Stimulated activated naive B cell treated with anti-CD40 and anti-IgM and Interleukin-4, amounts not matched to agents 10 μg/mL and 1 μg/mL and 100 μg/mL, for 72 hours (primary cell): ENCODE measurements at regions not wholly inside any gene's neighbourhood (a gene's known extent, or its start where the extent isn't known, plus 50 kb on each side); places are given as distances from the start of the nearest gene placed in this dataset.

ENCODE experiments used
- ATAC-seq, 2 donors: fragments of 150-1000 bp; cut with Tn5 transposase; replicated peaks; 2 replicates each; pipeline ENCODE4 v1.10.0; 2021; ENCODE audit warnings: moderate library complexity in 1 of 2
- DNase-seq: peaks from one replicate; pipeline ENCODE4 v3.0.0; 2021
- H3K27ac Mint-ChIP-seq: one replicate; pipeline ENCODE4 v1.8.0; 2022; ENCODE audit warnings: mild to moderate bottlenecking, mixed read lengths
- H3K27me3 Mint-ChIP-seq, 2 donors: one replicate each; pipeline ENCODE4 v1.8.0; 2022; ENCODE audit warnings: mixed read lengths in 2 of 2
- H3K36me3 Mint-ChIP-seq, 2 donors: one replicate each; pipeline ENCODE4 v1.8.0; 2022; ENCODE audit warnings: mixed read lengths in 2 of 2, mild to moderate bottlenecking in 1 of 2
- H3K4me1 Mint-ChIP-seq, 2 donors: one replicate each; pipeline ENCODE4 v1.8.0; 2022; ENCODE audit warnings: mixed read lengths in 2 of 2, mild to moderate bottlenecking in 1 of 2
- H3K4me3 Mint-ChIP-seq, 2 donors: one replicate each; pipeline ENCODE4 v1.8.0; 2022; ENCODE audit warnings: mild to moderate bottlenecking in 2 of 2, mixed read lengths in 2 of 2, moderate library complexity in 1 of 2
- H3K9me3 Mint-ChIP-seq, 2 donors: one replicate each; pipeline ENCODE4 v1.8.0; 2022; ENCODE audit warnings: mixed read lengths in 2 of 2, mild to moderate bottlenecking in 1 of 2

- Mint-ChIP-seq H3K27ac (no peak overlapping the region), H3K9me3 (peaks cover 6 to 18% of the 10 kb centered on the region in 2 donors), H3K4me3 (no peak overlapping the region), H3K27me3 (peaks cover 0 to 3% of the 10 kb centered on the region in 2 donors), H3K36me3 (no peaks in the 10 kb centered on the region), H3K4me1 (no peaks in the 10 kb centered on the region)
- ATAC-seq (no peak), DNase-seq (no peak)
Observed at GRCh38 chr18:45510656-45511055, 104.6 kb upstream of the SLC14A2 start.

- no peaks in the 10 kb centered on the region for H3K36me3 Mint-ChIP-seq
- H3K27ac Mint-ChIP-seq = no peak overlapping the region
- H3K9me3 Mint-ChIP-seq = peaks cover 4 to 11% of the 10 kb centered on the region in 2 donors
- no peak for ATAC-seq
- H3K4me3 Mint-ChIP-seq = no peak overlapping the region
- no peaks in the 10 kb centered on the region for H3K4me1 Mint-ChIP-seq
- no peak for DNase-seq
- H3K27me3 Mint-ChIP-seq = peaks cover 0 to 3% of the 10 kb centered on the region in 2 donors
Observed at GRCh38 chr18:45512363-45512953, 102.8 kb upstream of the SLC14A2 start.

- H3K9me3 Mint-ChIP-seq = peaks cover 0 to 7% of the 10 kb centered on the region in 2 donors
- peaks cover 0 to 4% of the 10 kb centered on the region in 2 donors for H3K27me3 Mint-ChIP-seq
- ATAC-seq (no peak), DNase-seq (no peak)
- peaks cover 0 to 11% of the 10 kb centered on the region in 2 donors for H3K4me1 Mint-ChIP-seq
- no peak overlapping the region for H3K4me3 Mint-ChIP-seq
- no peaks in the 10 kb centered on the region for H3K36me3 Mint-ChIP-seq
- H3K27ac Mint-ChIP-seq = no peak overlapping the region
Observed at GRCh38 chr18:45517181-45517741, 98.0 kb upstream of the SLC14A2 start.

GRCh38 chr18:45518311-45519155, 96.7 kb upstream of the SLC14A2 start:
- H3K27ac Mint-ChIP-seq = no peak overlapping the region
- ATAC-seq = no peak
- peaks cover 0 to 11% of the 10 kb centered on the region in 2 donors for H3K4me1 Mint-ChIP-seq
- H3K27me3 Mint-ChIP-seq = peaks cover 2 to 4% of the 10 kb centered on the region in 2 donors
- H3K36me3 Mint-ChIP-seq = no peaks in the 10 kb centered on the region
- no peak for DNase-seq
- peaks cover under 1 to 7% of the 10 kb centered on the region in 2 donors for H3K9me3 Mint-ChIP-seq
- no peak overlapping the region for H3K4me3 Mint-ChIP-seq

- no peak overlapping the region for H3K27ac Mint-ChIP-seq
- ATAC-seq (no peak), DNase-seq (no peak)
Observed at GRCh38 chr18:45519411-45520280, 95.6 kb upstream of the SLC14A2 start.

GRCh38 chr18:45521136-45521535, 94.1 kb upstream of the SLC14A2 start:
- Mint-ChIP-seq H3K27ac (no peak overlapping the region), H3K9me3 (peaks cover 0 to 2% of the 10 kb centered on the region in 2 donors), H3K36me3 (no peaks in the 10 kb centered on the region), H3K4me1 (peaks cover 0 to 11% of the 10 kb centered on the region in 2 donors), H3K27me3 (peaks cover 6 to 8% of the 10 kb centered on the region in 2 donors), H3K4me3 (no peak overlapping the region)
- ATAC-seq (no peak), DNase-seq (no peak)

More at GRCh38 chr18:45519411-45520280, 95.6 kb upstream of the SLC14A2 start:
- Mint-ChIP-seq H3K27me3 (peaks cover 4 to 6% of the 10 kb centered on the region in 2 donors), H3K4me1 (peaks cover 0 to 11% of the 10 kb centered on the region in 2 donors), H3K36me3 (no peaks in the 10 kb centered on the region), H3K9me3 (peaks cover 0 to 2% of the 10 kb centered on the region in 2 donors), H3K4me3 (no peak overlapping the region)

GRCh38 chr18:45521777-45522176, 93.5 kb upstream of the SLC14A2 start:
- Mint-ChIP-seq H3K4me1 (peaks cover 3 to 18% of the 10 kb centered on the region in 2 donors), H3K36me3 (no peaks in the 10 kb centered on the region), H3K27me3 (peaks cover 6 to 8% of the 10 kb centered on the region in 2 donors), H3K9me3 (peaks cover 0 to 2% of the 10 kb centered on the region in 2 donors), H3K27ac (no peak overlapping the region), H3K4me3 (no peak overlapping the region)
- DNase-seq (no peak), ATAC-seq (peak; percentile 51 to 67)

GRCh38 chr18:45522371-45522770, 92.9 kb upstream of the SLC14A2 start:
- Mint-ChIP-seq H3K36me3 (no peaks in the 10 kb centered on the region), H3K4me3 (no peak overlapping the region), H3K9me3 (peaks cover 0 to 2% of the 10 kb centered on the region in 2 donors), H3K27me3 (peaks cover 6 to 8% of the 10 kb centered on the region in 2 donors), H3K27ac (no peak overlapping the region), H3K4me1 (peaks cover 3 to 18% of the 10 kb centered on the region in 2 donors)
- no peak for ATAC-seq
- DNase-seq = no peak

GRCh38 chr18:45525301-45525700, 90.0 kb upstream of the SLC14A2 start:
- no peak for ATAC-seq
- no peak overlapping the region for H3K27ac Mint-ChIP-seq
- H3K36me3 Mint-ChIP-seq = no peaks in the 10 kb centered on the region
- peaks cover 3 to 18% of the 10 kb centered on the region in 2 donors for H3K4me1 Mint-ChIP-seq
- no peak for DNase-seq
- H3K4me3 Mint-ChIP-seq = no peak overlapping the region
- peaks cover 0 to 2% of the 10 kb centered on the region in 2 donors for H3K9me3 Mint-ChIP-seq
- H3K27me3 Mint-ChIP-seq = peaks cover 4 to 6% of the 10 kb centered on the region in 2 donors

GRCh38 chr18:45526114-45526841, 89.0 kb upstream of the SLC14A2 start:
- Mint-ChIP-seq H3K27ac (no peak overlapping the region), H3K27me3 (peaks cover 4 to 6% of the 10 kb centered on the region in 2 donors), H3K4me3 (no peak overlapping the region), H3K9me3 (peaks cover 0 to 2% of the 10 kb centered on the region in 2 donors), H3K36me3 (no peaks in the 10 kb centered on the region), H3K4me1 (peaks cover 3 to 15% of the 10 kb centered on the region in 2 donors)
- ATAC-seq = peak; percentile 55 to 69
- no peak for DNase-seq

- H3K4me1 Mint-ChIP-seq = peaks cover 3 to 7% of the 10 kb centered on the region in 2 donors
- no peak overlapping the region for H3K27ac Mint-ChIP-seq
- no peaks in the 10 kb centered on the region for H3K36me3 Mint-ChIP-seq
- no peak for DNase-seq
- peaks cover 4 to 6% of the 10 kb centered on the region in 2 donors for H3K27me3 Mint-ChIP-seq
- no peak overlapping the region for H3K4me3 Mint-ChIP-seq
- no peak for ATAC-seq
- H3K9me3 Mint-ChIP-seq = peaks cover 0 to 5% of the 10 kb centered on the region in 2 donors
Observed at GRCh38 chr18:45527891-45528290, 87.4 kb upstream of the SLC14A2 start.

- H3K4me1 Mint-ChIP-seq = peaks cover 3 to 7% of the 10 kb centered on the region in 2 donors
- H3K27me3 Mint-ChIP-seq = peaks cover 4 to 5% of the 10 kb centered on the region in 2 donors
- no peaks in the 10 kb centered on the region for H3K36me3 Mint-ChIP-seq
- H3K4me3 Mint-ChIP-seq = no peak overlapping the region
- no peak for ATAC-seq
- no peak for DNase-seq
- H3K27ac Mint-ChIP-seq = no peak overlapping the region
- peaks cover 0 to 3% of the 10 kb centered on the region in 2 donors for H3K9me3 Mint-ChIP-seq
Observed at GRCh38 chr18:45528712-45529336, 86.5 kb upstream of the SLC14A2 start.

- H3K4me3 Mint-ChIP-seq = no peak overlapping the region
- H3K36me3 Mint-ChIP-seq = peaks cover 3 to 4% of the 10 kb centered on the region in 2 donors
- ATAC-seq = peak; percentile 29 to 39
- DNase-seq = no peak
- H3K27me3 Mint-ChIP-seq = peaks cover under 1 to 4% of the 10 kb centered on the region in 2 donors
- H3K4me1 Mint-ChIP-seq = no peaks in the 10 kb centered on the region
- H3K9me3 Mint-ChIP-seq = peaks cover 8 to 10% of the 10 kb centered on the region in 2 donors
- H3K27ac Mint-ChIP-seq = no peak overlapping the region
Observed at GRCh38 chr18:45538444-45538843, 76.8 kb upstream of the SLC14A2 start.
